NCI-H1417 treated with DMSO at 0.1 percent for 48 hours (cell line): ENCODE measurements at regions not wholly inside any gene's neighbourhood (a gene's known extent, or its start where the extent isn't known, plus 50 kb on each side); places are given as distances from the start of the nearest gene placed in this dataset.
"Not testable (repeated sequence)": the region's sequence is repeated elsewhere in the genome, so short reads cannot be mapped to it uniquely, and the experiment has no call there.

Experiments
- DNase-seq: peaks from one replicate; lab custom pipeline; 2025; lab: John Stamatoyannopoulos, UW

DNA sequence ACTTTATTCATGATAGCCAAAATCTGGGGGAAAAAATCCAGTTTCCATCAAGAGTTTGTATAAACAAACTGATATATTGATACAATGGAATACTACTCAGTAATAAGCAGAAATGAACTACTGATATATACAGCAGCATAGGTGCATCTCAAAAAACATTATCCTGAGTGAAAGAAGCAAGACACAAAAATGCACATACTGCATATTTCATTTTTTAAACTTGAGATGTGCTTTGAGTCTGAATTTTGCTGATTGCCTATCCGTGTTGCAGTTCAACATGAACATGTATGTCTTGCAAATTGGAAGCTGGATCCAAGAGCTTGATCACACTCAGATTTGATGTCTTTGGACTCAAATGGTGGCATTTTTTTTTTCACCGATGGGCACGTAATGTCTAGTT is 132.4 kb downstream of the TSEN15 start:
- DNase-seq = no peak

DNA sequence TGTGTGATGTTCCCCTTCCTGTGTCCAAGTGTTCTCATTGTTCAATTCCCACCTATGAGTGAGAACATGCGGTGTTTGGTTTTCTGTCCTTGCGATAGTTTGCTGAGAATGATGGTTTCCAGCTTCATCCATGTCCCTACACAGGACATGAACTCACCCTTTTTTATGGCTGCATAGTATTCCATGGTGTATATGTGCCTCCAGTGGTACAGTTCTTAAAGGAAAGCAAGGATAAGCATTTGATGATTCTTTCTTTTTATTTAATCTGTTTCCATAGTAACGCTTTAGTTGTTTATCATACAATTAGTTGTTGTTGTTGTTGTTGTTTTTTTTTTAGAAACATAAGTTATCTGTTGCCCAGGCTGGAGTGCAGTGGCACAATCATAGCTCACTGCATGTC is 133.1 kb downstream of the TSEN15 start:
- not testable (repeated sequence) for DNase-seq

DNA sequence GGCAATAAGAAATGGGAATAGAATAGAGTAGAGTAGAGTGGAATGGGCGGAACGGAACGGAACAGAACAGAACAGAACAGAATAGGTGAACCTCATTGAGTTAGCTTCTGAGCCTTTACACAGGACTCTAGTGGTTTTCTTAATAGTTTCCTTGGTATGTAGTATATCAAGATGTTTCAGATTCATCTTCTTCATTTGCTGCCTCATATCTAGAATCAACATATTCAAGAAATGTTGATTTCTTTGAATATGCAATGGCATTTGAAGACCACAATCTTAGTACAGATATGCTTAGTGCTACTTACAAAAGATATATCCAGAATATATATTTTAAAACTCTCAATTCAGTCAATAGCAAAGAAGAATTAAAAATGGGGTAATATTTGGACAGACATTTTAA is 133.8 kb downstream of the TSEN15 start:
- DNase-seq = no peak

DNA sequence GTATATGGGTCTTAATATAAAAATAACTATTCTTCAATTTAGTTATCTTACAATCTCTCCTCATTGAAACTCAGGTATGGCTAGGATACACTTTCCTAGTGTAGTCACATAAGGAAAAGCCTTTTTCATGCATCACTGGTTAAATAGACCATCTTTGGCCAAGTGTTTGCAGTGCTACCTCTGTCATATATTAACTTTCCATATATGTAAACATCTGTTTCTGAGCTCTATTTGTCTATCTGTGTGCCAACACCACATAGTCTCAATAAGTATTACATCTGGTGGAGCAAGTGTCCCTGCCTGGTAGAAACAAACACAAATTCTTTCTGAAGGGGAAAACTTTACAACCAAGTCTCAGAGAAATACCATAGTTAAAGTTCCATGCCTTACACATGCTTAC is 134.6 kb downstream of the TSEN15 start:
- no peak for DNase-seq

DNA sequence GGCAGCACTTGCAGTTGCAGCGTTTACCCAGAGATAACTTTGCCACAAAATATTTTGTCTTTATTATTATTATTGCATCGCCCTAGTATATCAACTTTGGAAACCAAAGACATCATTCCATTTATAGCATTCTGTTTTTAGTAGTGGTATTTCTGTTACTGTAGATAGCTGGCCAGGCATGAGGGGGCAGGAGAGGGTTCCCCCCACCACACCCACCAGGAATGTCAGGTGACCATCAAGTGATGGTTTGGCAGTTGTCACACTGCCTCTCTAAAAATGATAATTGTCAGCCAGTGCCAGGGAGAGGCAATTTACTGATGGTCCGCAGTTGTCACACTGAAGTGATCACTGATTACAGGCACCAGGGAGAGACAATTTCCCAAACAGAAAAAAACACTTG is 135.6 kb downstream of the TSEN15 start:
- no peak for DNase-seq

DNA sequence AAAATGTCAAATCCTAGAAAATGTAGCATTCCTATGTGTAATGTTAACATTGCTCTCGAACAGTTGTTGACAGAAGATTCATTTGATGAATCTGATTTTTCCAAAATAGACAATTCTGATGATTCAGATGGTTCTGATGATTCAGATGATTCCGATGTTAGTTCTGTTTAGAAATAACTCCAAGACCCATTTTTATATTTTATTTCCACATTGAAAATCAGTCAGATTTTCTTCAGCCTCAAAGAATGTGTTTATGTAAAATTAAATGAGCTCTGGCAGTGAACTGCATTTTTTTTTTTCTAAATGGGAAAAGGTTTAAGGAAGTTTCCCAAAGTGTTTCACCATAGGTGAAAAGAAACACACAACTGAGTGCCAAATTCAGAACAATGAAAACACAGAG is 136.5 kb downstream of the TSEN15 start:
- no peak for DNase-seq

DNA sequence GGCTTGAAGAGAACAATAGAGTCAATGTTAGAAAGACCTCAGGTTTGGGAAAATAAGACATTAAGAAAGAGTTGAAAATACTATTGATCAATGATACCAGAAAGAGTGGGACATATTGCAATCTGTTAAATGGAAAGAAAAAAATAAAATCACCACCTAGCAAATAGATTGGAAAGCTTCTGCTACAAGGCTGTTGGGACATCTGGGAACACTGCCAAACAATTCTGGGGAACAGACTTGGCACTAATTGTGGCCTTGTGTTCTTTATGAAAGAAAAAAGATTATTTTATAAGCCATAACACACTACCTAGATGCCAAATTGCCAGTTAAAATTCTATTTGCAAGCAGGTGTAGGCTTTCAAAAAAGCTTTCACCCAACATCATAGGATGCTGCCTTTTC is 137.8 kb downstream of the TSEN15 start:
- DNase-seq = no peak

DNA sequence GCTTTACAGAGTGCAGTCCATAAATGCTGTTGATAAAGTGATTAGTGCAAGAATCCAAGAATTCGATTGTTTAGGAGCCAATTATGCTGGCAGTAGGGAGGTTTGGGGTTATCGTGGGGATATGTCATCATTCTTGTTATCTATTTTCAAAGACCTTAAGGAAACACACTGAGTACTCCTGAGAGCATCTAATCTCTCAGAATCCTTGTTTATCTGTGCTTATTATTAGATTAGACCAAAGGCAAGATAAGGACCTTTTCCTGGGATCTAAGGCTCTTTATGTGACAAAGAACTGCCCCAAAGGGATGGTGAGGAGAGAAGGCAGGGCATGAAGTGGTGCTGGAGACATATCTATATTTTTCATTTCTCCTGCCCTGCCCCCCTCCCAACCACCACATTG is 139.1 kb downstream of the TSEN15 start:
- no peak for DNase-seq

DNA sequence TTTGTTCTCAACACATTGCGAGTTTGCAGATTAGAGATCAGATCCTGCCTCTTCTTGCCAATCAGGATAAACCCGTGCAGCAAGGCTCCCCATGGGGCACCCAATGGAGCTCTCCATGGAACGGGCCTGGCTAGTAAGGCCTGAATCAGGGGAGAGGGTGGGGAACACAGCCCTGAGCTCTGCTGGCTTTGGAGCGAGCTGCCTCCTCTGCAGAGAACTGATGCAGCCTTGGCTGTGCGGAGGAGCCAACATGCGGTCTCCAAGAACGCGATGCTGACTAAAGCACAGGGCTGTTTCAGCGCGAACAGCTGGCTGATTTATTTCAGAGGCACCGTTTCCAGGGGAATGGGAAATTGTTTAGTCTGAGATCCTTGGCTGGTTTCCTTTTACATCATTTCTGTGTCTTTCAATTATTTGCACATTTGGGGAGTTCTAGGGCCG is 139.7 kb downstream of the TSEN15 start:
- DNase-seq = no peak

DNA sequence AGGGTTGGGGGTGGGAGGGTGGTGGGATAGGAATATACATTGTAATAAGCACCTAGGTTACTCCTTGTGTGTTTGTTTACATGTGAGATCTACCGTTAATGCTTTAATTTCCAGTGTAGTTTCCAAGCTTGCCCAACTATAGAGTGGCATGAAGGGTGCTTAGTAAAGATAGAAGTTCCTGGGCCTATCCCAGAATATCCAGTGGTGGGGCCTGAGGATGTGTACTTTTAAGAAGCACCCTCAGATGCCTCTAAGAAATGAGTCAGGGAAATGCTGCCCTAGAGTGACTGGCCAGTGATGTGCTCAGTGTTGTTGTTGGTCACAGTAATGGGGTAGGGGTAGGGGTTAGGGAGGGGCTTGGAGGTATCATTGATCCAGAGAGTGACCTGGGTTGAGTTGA is 141.3 kb downstream of the TSEN15 start:
- no peak for DNase-seq

DNA sequence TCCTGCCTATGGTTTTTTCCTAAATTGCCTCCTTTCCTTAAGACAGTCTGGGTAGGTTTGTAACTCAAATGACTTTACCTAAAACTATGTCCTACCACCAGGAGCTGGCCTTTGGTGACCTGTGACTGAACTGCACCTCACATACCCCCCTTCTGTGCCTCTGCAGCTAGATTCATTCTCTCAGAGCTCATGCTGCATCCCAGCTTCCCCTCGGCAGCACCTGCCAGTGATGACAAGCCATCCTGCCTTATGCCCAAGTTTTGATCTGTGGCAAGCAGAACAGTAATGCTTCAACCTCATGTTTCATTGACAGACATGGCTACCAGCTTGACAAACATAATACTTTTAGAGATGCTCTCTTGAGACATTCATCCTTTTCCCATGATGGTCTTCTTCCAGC is 141.9 kb downstream of the TSEN15 start:
- DNase-seq = no peak

DNA sequence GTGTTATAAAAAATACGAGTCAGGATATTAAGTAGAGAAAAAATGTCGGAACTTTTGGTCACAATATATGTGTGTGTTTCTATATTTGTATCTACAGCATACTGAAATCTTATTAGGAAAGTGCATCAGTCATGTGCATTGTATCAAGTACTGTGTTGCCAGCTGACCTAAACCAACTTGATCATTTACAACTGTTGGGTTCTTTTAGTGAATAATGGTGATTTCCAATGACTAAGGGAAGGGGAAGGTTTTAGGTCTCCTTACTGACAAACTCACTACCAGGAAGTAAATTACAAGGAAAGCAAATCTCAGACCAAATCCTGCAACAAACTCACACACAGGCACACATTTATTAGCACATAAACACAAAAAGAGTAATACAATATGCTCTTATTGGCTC is 142.7 kb downstream of the TSEN15 start:
- DNase-seq = no peak

DNA sequence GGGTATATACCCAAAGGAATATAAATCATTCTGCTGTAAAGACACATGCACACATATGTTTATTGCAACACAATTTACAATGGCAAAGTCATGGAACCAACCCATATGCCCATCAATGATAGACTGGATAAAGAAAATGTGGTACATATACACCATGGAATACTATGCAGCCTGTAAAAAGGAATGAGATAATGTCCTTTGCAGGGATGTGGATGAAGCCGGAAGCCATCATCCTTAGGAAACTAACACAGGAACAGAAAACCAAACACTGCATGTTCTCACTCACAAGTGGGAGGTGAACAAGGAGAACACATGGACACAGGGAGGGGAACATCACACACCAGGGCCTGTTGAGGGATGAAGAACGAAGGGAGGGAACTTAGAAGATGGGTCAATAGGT is 144.2 kb downstream of the TSEN15 start:
- not testable (repeated sequence) for DNase-seq

DNA sequence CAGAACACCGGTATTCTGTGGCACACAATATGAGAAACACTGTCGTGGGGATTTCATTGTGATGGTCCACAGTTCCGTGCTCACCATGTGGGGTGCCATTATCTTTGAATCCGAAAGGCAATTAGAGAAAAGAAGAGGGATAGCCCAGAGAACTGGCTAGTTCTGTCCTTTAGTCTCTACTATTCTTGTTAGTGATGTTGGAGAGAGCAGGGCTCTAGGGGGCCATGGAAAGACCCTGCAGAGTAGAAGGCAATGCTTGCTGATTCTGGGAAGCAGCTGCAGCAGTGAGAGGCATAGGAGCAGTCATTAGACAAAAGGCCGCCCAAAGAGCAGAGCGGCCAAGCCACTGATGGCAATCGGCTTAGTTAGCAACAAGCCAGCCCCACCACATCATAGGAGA is 146.3 kb downstream of the TSEN15 start:
- DNase-seq = no peak

DNA sequence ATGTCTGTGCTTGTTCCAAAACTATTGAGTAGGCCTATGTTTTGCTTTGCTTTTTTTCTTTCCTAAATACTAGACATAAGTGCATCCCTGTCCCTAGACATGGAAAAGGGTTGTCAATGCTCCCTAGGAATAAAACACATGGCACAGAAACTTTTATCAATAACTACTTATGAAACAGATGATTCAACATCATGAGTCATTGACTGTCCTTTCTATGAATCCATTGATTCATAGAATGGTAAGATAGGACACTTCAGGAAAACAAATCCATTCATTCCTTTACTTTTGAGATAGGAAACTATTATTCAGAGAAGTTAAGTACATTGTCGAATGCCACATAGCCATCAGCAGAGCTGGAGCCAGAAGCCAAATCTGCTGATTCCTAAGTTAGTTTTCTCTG is 147.5 kb downstream of the TSEN15 start:
- no peak for DNase-seq

DNA sequence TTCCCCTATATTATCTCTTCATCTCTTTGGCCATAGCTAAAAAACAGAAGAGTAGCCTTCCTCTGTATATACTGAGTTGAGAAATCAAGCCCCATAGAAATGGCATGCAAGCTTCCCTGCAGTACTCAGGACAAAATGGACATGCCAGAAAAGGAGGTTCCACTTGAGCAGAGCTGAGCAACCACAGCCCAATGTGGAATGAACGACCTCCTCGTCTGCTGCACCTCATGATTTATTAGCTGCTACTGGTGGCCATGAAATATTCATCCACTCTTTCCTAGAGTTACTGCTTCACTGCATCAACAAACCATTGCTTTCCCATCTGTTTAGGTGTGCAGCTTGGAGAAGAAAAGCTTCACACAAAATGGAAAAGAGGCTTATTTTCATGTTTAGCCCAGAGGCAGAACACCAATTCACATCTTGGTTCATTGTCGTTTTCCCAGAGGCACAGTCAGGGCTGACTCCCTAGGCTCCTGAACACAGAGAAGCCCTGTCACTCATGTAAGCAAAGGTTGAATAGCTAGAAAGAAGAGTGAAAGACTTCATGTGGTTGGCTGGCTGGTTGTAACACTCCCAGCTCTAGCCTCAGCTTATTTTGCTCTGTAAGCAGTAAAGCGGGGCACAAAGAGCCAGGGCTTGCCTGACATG is 148.0 kb downstream of the TSEN15 start:
- no peak for DNase-seq

DNA sequence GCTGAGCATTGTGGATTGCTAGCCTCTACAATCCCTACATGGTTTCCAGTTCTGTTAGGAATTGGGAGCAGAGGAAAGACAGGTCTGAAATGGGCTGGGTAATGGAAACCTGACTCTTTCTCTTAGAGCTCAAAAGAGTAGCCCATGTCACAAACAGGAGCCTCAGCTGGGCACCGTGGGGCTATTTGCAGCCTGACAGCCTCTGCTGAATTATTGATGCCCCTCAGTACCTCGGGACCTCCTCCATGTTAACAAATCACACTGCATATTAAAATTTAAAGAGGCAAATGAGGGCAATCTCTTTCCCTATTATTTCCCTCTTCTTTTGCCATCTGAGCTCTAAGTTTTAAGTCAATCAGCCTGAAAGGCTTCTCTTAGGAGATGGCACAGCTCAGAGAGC is 157.1 kb downstream of the TSEN15 start:
- DNase-seq = no peak

DNA sequence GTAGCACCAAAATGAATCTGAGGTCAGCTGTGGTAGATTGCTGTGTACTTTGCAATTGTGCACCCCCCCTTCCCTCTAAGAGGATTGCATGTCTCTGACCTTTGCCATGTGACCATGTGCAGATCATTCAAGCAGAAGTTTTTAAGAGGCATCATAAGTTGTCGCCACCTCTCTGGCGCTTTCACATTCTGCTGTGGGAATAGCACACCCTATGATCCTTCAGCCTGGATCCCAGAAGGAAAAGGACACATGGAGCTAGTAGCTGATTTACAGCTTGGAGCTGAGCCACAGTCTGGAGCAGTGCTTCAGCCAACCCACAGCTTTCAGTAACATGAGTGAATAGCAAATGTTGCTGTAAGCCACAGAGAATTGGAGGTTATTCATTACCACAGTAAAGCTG is 158.5 kb downstream of the TSEN15 start:
- no peak for DNase-seq

DNA sequence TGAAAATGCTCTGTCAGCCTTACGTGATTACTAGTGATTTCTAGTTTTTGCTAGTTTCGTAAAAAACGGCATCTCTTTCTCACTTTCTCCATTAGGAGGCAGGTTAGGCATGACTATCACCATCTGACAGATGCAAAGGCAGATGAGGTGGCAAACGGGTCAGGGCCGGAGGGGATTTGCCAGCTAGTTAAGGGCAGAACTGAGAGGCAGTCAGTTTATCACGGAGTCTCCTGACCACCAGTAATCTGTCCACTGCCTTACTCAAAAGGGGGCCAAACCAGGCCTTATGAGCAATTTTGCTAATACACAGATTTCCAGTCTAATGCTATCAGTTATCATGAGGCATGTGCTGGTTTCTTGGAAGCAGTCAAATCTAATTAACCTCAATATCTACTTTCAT is 159.3 kb downstream of the TSEN15 start:
- no peak for DNase-seq

DNA sequence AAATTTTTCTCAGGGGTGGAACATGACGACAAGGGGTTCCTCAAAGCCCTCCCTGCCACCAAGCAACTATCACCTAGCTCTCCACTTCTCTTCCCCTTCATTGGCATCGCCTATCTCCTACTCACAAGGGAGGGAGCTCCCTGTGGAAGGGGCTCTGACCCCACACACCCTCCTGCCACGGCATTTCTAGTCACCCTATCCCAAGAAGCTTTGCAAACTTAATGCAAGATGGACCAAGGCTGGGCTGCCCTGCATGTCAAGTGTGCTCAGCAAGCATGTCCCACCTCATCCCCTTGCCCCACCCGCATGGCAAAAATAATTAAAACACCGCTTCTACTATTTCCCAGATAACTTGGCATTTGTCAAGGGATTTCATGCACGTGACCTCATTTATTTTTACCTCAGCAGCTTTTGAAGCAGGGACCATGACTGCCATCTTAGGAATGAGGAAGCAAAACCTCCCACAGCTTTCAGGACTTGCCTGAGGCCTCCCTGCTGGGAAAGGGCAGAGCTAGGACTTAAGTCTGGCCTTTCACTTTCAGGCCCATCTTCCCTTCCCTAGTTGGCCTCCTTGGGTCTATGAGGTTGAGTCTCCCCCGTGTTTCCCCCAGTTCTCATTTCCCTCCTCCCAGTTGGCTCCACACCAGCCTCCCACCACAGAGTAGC is 161.3 kb downstream of the TSEN15 start:
- DNase-seq = no peak

DNA sequence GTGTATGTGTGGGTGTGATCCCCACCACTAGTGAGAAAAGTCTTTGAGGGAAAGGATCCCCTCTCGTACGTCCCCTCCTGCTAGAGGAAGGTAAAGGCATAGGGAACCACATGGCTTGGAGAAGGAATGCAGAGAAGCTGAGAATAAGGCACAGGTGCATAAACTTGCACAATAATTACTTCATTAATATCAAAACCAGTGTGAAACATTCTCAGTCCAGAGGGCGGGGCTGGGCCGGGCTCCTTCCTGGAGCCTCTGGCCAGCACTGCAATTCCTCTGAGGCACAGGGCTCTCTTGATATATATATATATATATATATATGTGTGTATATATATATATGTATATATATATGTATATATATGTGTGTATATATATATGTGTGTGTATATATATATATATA is 162.6 kb downstream of the TSEN15 start:
- no peak for DNase-seq

DNA sequence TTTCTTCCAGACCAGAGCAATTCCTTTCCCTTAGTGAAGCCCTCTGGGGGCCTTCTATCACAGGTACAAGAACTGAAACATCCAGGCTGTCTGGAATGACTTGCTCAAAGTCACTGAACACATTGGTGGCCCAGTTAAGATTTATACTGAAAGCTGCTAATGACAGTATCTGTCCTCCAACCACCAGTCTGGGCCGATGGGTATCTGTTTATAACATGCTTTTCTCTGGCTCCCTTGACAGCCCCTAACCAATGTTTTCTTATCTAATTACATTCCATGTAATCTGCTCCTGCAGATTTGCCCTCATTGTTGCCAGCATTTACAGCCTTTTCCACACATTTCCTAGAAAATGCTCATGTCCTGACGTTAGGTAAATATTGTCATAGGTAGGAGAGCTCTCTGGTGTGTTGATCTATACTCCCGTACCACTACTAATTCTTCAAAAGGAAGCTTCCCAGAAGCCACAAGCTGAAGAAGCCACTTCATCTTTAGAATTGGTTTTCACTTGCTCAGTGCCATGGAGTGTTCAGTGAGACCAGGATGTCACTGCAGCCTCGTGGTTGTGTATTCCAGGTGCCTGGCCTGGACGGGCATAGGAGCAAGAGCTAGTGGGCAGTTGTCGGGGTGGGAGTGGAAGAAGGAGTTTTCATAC is 163.9 kb downstream of the TSEN15 start:
- DNase-seq = no peak

DNA sequence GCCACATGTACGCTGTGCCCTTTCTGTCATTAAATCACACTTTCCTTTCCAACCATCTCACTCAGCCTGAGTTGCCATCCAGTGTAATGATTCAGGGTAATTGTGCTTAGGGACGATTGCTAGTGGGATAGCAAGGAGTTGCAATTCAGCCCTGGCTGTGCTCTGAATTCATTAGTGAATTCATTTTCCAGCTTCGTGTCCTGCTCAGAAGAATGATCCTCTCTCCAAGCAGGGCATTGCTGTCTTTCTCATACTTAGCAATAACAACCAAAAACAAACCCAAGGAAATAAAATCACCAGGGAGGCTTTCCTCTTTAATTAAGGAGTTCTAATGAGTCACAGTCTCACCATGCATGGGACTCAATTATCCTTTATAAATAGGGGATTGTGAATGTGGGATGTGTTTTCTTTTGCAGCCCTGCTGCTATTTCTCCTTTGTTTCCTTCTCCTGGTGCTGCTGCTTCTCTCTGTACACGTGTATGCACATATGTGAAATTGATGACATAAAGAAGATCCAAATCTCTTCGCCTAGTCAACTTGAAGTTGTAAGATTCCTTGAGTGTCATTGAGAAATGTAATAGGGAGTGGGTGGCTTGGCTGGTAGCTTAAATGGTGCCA is 167.0 kb downstream of the TSEN15 start:
- DNase-seq = no peak
